ENCODE measurements at regions not wholly inside any gene's neighbourhood (a gene's known extent, or its start where the extent isn't known, plus 50 kb on each side); places are given as distances from the start of the nearest gene placed in this dataset.

DNA sequence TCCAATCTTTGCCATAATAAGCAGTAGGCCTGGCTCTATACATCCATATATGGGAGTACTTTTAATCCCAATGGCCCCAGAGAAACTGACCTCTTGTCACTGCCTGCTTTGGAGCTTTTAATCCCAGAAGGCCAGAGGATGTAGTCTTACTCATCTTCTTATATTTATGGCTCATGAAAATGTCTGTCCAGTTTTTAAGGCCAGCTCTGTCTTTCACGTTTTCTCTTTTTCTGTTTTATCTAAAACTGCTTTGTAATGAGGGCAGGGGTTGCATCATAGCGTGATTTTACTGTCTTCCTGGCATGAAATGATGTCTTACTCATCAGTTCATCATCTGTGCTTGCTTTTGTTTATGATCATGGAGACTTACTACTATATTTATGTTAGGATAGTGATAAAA, 1094.9 kb downstream of the MAT2B start:
- Histone ChIP-seq H3K4me1 (ENCODE audit: insufficient read depth, poor library complexity, severe bottlenecking) (no peaks in the 10 kb centered on the region), H3K27me3 (ENCODE audit: insufficient read depth, poor library complexity, severe bottlenecking) (peaks cover 4% of the 10 kb centered on the region), H3K36me3 (ENCODE audit: low read depth) (0 out of 2 replicates have a peak, but pooled peaks cover 4% of the 10 kb centered on the region), H3K27ac (ENCODE audit: poor library complexity, severe bottlenecking) (no peak overlapping the region), H3K9me3 (ENCODE audit: severe bottlenecking) (no peaks in the 10 kb centered on the region), H3K4me3 (ENCODE audit: severe bottlenecking) (no peak overlapping the region)
- DNase-seq (ENCODE audit: low spot score) (no peak), ATAC-seq (ENCODE audit: low read depth) (peak; percentile 50)
- TF ChIP-seq, protein P1, sequence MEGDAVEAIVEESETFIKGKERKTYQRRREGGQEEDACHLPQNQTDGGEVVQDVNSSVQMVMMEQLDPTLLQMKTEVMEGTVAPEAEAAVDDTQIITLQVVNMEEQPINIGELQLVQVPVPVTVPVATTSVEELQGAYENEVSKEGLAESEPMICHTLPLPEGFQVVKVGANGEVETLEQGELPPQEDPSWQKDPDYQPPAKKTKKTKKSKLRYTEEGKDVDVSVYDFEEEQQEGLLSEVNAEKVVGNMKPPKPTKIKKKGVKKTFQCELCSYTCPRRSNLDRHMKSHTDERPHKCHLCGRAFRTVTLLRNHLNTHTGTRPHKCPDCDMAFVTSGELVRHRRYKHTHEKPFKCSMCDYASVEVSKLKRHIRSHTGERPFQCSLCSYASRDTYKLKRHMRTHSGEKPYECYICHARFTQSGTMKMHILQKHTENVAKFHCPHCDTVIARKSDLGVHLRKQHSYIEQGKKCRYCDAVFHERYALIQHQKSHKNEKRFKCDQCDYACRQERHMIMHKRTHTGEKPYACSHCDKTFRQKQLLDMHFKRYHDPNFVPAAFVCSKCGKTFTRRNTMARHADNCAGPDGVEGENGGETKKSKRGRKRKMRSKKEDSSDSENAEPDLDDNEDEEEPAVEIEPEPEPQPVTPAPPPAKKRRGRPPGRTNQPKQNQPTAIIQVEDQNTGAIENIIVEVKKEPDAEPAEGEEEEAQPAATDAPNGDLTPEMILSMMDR (IDR thresholded peaks at IDR 0.05; ENCODE audit: poor library complexity, severe bottlenecking), result no peak

DNA sequence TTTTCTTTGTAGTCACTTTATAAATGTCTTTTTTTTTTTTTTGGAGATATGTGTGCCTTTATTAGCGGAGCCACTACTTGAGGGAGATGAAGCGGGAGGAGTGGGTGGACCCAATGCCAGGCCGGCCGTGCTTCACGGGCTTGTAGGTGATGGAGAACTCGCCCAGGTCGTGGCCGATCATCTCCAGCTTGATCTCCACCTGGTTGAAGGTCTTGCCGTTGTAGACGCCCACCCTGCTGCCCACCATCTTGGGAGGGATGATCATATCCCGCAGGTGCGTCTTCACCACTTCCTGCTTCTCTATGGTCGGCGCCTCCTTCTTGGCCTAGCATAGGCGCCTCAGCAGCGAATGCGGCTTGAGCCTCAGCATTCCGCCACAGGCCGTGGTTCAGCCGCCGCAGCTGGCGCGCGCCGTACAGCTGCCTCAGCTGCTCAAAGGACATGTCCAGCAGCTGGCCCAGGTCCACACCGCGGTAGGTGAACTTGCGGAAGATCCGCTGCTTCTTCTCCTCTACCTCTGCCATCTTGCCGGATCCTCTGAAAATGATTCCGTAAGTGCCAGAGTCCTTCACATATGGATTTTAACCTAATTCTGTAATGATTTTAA, 1095.6 kb downstream of the MAT2B start:
- Histone ChIP-seq H3K4me3 (ENCODE audit: severe bottlenecking) (no peak overlapping the region), H3K36me3 (ENCODE audit: low read depth) (0 out of 2 replicates have a peak, but pooled peaks cover 4% of the 10 kb centered on the region), H3K9me3 (ENCODE audit: severe bottlenecking) (no peaks in the 10 kb centered on the region), H3K27ac (ENCODE audit: poor library complexity, severe bottlenecking) (no peak overlapping the region), H3K4me1 (ENCODE audit: insufficient read depth, poor library complexity, severe bottlenecking) (no peaks in the 10 kb centered on the region), H3K27me3 (ENCODE audit: insufficient read depth, poor library complexity, severe bottlenecking) (peaks cover 4% of the 10 kb centered on the region)
- TF ChIP-seq, protein P1 (IDR thresholded peaks at IDR 0.05; ENCODE audit: poor library complexity, severe bottlenecking), result no peak
- DNase-seq (ENCODE audit: low spot score) (peak; percentile 49), ATAC-seq (ENCODE audit: low read depth) (no peak)

DNA sequence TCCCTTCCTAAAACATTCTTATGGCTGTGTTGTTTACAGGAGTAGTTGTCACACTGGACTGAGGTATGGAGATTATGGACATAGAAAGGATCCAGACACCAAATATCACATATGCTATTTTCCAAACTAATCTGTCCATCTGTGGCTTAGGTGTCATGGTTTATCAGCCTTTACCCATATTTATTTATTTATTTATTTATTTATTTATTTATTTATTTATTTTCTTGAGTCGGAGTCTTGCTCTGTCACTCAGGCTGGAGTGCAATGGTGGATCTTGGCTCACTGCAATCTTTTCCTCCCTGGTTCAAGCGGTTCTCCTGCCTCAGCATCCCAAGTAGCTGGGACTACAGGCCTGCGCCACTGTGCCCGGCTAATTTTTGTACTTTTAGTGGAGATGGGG, 1103.1 kb downstream of the MAT2B start:
- Histone ChIP-seq H3K4me3 (ENCODE audit: severe bottlenecking) (no peak overlapping the region), H3K27me3 (ENCODE audit: insufficient read depth, poor library complexity, severe bottlenecking) (peaks cover 4% of the 10 kb centered on the region), H3K9me3 (ENCODE audit: severe bottlenecking) (no peaks in the 10 kb centered on the region), H3K36me3 (ENCODE audit: low read depth) (no peaks in the 10 kb centered on the region), H3K27ac (ENCODE audit: poor library complexity, severe bottlenecking) (no peak overlapping the region), H3K4me1 (ENCODE audit: insufficient read depth, poor library complexity, severe bottlenecking) (no peaks in the 10 kb centered on the region)
- ATAC-seq (ENCODE audit: low read depth), result no peak
- DNase-seq (ENCODE audit: low spot score), result no peak
- TF ChIP-seq, protein P1 (IDR thresholded peaks at IDR 0.05; ENCODE audit: poor library complexity, severe bottlenecking), result no peak

DNA sequence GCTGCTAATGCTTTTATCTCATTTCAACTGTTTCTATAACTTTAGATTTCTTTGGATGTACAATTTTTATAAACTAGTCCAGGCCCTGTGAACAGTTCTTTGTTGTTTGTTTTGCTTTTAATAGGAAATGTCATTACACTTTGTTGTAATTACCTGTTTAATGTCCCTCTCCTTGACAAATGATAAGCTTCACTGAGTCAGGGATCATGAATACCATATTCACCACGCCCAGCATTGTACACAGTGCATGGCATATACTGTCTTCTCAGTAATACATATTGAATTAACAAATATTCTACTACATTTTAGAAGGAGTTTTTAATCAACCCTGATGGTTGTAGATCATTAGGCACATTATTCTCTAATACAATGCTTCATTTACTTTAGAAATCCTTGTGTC, 1105.0 kb downstream of the MAT2B start:
- no peak for DNase-seq (ENCODE audit: low spot score)
- Histone ChIP-seq H3K36me3 (ENCODE audit: low read depth) (no peaks in the 10 kb centered on the region), H3K4me1 (ENCODE audit: insufficient read depth, poor library complexity, severe bottlenecking) (no peaks in the 10 kb centered on the region), H3K4me3 (ENCODE audit: severe bottlenecking) (no peak overlapping the region), H3K27ac (ENCODE audit: poor library complexity, severe bottlenecking) (no peak overlapping the region), H3K9me3 (ENCODE audit: severe bottlenecking) (no peaks in the 10 kb centered on the region), H3K27me3 (ENCODE audit: insufficient read depth, poor library complexity, severe bottlenecking) (peaks cover 5% of the 10 kb centered on the region)
- TF ChIP-seq, protein P1 (IDR thresholded peaks at IDR 0.05; ENCODE audit: poor library complexity, severe bottlenecking), result no peak
- ATAC-seq (ENCODE audit: low read depth), result no peak

DNA sequence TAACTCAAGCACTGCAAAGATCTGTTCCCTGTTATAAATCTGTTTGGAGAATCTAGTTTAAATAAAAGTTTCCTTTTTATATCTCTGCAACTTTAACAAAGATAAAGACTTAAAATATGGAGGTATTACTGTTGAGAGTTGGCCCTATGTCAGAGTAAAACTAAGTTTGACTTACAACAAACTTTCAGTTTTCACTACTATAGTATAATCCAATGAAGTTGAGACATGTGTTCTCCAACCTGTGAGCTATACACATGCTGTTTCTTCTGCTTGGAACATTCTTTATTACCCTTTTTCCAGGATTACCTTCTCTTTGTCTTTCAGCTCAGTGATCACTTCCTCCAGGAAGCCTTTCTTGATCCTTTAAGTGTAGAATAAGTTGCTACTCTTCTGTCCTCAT, 1109.3 kb downstream of the MAT2B start:
- Histone ChIP-seq H3K27ac (ENCODE audit: poor library complexity, severe bottlenecking) (no peak overlapping the region), H3K9me3 (ENCODE audit: severe bottlenecking) (no peaks in the 10 kb centered on the region), H3K4me1 (ENCODE audit: insufficient read depth, poor library complexity, severe bottlenecking) (no peaks in the 10 kb centered on the region), H3K27me3 (ENCODE audit: insufficient read depth, poor library complexity, severe bottlenecking) (peaks cover 13% of the 10 kb centered on the region), H3K4me3 (ENCODE audit: severe bottlenecking) (no peak overlapping the region), H3K36me3 (ENCODE audit: low read depth) (no peaks in the 10 kb centered on the region)
- no peak for ATAC-seq (ENCODE audit: low read depth)
- TF ChIP-seq, protein P1 (IDR thresholded peaks at IDR 0.05; ENCODE audit: poor library complexity, severe bottlenecking), result no peak
- DNase-seq (ENCODE audit: low spot score), result no peak
